GM19035 (cell line): ENCODE measurements at regions not wholly inside any gene's neighbourhood (a gene's known extent, or its start where the extent isn't known, plus 50 kb on each side); places are given as distances from the start of the nearest gene placed in this dataset.
"Not testable (repeated sequence)": the region's sequence is repeated elsewhere in the genome, so short reads cannot be mapped to it uniquely, and the experiment has no call there.

Experiments
- ATAC-seq: cut with Tn5 transposase; IDR thresholded peaks from one replicate; pipeline ENCODE4 v1.9.1; 2021; ENCODE audit not compliant: unreplicated experiment

DNA sequence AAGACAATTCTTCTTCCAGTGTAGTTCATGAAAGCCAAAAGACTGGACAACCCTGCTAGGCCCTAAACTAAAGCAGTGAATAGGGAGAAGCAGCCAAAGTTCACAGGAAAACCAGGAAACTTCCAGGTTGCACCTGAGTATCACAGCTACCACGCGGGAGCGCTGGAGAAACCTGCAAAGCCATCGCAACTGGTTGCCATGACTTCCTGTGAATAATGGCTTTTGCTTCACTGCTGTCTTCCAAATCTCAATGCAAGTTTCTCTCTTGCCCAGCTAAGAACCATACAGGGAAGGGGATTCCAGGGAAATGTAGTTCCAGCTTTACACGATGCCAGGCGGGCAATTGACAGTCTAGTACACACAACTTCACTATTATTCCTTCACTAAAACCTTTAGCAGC, 114.1 kb downstream of the GXYLT1 start:
- ATAC-seq = no peak

DNA sequence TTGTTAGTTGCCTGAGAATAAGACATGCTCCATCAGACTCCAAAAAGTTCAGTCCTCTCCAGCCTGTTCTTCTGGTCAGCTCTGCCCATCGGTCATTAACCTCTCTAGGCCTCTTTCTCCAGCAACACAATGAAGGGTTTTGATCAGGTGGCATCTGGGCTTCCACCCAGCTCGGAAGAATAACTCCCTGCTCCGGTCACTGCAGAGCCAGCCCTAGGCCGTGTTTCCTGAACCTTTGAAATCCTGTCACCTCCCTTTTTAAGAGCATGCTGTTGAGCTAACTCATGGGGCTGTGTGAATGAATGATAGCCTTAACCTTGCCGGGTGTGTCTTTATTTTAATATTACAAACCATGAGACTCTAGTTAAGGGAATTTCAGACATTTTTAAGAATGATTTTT, 117.1 kb downstream of the GXYLT1 start:
- ATAC-seq = no peak

DNA sequence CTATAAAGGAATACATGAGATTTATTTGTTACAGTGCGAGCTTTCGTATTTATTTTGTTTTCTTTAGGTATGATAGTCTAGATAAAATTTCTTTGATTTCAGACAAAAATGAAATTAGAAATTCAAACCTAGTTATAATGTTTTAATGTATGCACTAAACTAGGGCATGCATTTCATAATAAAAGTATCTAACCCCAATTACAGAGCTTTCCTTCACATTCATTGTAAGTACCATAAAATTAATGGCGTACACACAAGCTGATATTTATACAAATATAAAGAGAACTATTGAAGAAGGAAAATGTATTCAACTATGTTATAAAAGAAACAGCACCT, 120.2 kb downstream of the GXYLT1 start:
- ATAC-seq = no peak

DNA sequence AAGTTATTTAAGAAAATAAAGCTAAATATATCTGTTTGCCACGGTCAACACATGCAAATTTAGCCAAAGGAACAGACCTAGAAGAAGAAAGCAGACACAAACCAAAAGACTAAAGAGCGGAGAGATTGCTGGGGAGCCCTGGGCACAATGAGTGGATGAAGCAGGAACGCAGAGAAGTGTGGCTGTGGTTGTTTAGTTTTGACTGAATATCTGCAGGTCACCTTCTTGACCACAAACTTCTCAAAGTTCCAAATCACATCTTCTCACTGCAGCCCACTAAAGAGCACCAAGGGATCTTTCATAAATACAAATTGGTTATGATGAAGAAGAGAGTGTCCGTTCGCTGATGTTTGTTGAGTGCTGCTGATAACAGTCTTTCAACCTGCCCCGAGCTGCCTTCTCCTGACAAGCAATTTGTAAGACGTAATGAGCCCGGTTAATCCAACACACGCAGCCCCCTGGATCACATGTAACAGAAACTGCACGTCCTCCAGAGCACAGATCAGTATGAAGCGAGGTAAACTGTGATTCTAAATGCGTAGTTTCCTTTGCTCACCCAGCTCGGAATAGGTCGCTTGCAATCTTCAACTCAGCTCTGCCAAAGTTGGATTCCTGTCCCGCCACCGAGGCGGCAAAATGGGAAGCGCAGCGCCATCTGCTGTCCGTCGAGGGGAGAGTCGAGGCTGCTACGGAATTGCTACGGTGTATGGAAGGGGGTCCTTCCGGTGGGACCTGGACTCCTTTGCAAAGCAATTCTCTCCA, 120.8 kb downstream of the GXYLT1 start:
- ATAC-seq = peak; percentile 83

DNA sequence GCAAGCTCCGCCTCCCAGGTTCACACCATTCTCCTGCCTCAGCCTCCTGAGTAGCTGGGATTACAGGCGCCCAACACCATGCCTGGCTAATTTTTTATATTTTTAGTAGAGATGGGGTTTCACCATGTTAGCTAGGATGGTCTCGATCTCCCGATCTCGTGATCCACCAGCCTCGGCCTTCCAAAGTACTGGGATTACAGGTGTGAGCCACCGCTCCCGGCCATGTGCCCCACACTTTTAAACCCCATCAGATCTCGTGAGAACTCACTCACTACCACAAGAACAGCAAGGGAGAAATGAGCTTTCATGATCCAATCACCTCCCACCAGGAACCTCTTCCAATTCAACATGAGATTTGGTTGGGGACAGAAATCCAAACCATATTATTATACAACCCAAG, 122.7 kb downstream of the GXYLT1 start:
- ATAC-seq = not testable (repeated sequence)

DNA sequence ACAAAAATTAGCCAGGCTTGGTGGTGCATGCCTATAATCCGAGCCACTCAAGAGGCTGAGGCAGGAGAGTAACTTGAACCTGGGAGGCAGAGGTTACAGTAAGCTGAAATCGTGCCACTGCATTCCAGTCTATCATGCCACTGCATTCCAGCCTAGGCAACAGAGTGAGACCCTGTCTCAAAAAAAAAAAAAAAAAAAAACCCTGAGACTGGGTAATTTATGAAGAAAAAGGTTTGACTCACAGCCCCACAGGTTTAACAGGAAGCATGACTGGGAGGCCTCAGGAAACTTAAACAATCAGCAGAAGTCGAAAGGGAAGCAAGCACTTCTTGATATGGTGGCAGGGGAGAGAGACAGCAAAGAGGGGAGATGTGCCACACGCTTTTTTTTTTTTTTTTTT, 123.2 kb downstream of the GXYLT1 start:
- no peak for ATAC-seq

DNA sequence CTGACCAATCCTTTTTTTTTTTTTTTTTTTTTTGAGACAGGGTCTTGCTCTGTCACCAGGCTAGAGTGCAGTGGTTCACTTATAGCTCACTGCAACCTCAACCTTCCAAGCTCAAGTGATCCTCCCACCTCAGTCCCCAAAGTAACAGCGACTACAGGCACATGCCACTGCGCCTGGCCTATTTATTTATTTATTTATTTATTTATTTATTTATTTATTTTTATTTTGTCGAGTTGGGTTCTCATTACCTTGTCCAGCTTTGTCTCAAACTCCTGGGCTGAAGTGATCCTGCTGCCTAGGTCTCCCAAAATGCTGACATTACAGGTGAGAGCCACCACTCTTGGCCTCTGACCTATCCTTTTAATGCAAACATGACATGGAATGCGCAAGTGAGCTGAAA, 124.4 kb downstream of the GXYLT1 start:
- no peak for ATAC-seq

DNA sequence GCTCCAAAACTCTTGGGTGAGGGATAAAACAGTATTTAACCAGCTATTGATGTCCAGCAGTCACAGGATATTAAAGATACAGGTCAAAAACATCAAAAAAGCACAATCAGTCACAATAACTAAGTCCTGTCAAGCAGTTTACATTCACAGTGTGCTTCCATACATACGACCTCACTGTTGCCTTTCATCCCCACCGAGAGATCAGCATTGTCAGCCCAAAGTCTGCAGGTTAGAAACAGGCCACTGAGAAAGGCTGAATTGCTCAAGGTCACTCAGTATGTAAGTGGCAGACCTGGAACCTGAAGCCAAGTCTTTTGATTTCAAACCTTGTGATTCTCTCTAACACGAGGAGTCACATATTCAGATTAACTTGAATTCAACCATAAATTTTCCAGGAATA, 124.9 kb downstream of the GXYLT1 start:
- no peak for ATAC-seq

DNA sequence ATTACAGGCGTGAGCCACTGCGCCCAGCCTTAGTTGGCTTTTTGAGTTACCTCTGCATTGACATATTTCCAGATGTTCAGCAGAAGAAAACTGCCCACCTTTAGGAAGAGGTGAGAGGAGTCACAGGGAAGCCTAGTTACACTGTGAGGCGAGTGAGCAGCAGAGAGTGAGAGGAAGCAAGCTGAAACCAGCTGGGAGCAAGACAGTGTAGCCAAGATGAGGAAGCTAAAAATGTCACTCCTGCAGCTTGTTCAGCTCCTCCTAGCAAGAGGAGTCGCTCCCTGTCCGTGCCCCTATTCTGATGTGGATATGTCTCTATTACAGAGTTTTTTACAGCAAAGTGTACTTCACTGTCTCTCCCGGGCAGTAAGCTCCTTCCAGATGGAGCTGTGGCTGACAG, 127.6 kb downstream of the GXYLT1 start:
- ATAC-seq = no peak

DNA sequence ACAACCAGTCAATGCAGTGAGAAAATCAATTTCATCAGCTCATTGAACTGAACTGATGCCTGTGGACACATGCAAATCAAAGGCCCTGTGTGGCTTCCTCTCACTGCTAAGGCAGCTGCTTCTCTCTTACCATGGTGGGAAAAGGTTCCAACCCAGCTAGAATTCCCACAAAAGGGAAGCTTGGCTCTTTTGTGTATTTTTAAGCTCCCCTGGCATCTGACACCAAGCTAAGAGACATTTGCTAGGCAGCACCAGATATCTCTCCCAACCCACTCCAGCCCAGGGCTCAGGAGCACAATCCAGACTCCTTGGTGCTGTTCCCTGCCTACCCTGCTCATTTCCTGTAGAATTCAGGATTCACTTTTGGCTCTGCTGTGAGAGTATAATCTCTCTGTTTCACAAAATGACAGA, 129.6 kb downstream of the GXYLT1 start:
- no peak for ATAC-seq

DNA sequence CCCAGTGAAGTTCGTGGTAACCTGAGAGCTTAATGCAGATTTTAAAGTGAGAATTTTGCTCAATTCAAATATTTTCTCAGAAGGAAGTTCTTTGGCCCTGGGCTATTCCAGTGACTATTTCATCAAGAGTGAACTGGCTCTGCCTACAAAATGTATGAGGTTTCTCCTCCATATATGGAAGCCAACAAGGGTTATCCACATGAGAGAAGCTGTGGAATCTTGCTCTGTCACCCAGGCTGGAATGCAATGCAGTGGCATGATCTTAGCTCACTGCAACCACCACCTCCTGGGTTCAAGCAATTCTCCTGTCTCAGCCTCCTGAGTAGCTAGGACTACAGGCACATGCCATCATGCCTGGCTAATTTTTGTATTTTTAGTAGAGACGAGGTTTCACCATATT, 132.2 kb downstream of the GXYLT1 start:
- not testable (repeated sequence) for ATAC-seq

DNA sequence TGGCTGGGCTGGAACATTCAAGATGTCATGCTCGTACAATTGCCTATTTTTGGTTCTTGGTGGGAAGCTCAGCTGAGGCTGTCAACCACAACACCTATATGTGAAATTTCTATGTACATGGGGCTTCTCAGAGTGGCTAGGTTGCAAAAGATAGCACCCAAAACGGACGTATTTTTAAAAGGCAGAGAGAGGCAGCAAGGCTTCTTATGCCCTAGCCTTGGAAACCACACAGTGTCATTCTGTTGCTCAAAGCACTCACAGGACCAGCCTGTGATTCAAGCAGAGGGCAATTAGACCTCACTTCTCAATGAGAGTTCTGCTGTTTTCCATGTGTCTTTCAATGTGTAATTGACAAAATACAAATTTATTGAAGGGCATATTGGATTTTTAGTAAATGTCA, 134.0 kb downstream of the GXYLT1 start:
- no peak for ATAC-seq

DNA sequence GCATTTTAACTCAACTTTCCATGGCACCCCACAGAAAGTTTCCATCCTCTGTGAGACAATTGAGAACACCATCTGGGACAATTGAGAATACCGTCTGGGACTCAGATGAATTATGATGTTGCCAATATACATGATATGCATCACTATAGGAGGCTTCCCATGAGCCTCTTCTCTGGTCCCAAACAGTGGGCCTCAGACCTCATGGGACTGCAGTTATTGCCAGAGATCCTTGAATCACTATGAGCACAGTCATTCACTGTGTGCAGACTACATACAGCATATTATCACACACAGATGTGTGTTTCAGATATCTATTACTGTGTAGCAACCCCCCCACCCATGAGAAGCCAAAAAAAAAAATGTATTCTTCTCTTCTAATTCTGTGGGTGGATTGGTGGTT, 134.4 kb downstream of the GXYLT1 start:
- ATAC-seq = no peak

DNA sequence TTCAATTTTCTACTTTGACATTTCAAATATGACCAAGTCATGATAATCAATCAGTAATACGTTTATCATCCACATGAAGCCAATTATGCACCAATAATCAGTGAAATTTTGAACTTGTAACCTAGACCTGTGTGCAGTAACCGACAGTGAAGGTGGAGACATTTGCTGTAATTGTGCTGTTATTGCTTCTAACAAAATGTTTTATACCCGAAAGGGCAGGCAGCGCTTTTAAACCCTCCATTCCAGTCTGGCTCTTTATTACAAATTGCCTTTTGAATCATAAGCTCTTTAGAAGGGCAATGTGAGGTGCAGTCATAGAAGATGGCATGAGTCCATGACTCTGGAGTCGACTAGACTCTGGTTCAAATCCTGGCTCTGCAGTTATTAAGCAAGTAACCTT, 135.7 kb downstream of the GXYLT1 start:
- no peak for ATAC-seq

DNA sequence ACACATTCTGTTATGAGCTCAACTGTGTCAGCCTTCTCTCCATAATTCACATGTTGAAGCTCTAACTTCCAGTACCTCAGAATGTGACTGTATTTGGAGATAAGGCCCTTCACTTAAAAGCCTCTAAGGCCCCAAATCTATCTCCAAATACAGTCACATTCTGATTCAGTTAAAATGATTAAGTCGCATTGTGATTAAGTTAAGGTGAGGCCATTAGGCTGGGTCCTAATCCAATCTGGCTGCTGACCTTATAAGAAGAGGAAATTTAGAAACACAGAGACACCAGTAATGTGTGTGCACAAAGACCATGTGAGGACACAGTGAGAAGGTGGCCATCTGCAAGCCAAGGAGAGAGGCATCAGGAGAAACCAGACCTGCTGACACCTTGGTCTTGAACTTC, 141.6 kb downstream of the GXYLT1 start:
- no peak for ATAC-seq

DNA sequence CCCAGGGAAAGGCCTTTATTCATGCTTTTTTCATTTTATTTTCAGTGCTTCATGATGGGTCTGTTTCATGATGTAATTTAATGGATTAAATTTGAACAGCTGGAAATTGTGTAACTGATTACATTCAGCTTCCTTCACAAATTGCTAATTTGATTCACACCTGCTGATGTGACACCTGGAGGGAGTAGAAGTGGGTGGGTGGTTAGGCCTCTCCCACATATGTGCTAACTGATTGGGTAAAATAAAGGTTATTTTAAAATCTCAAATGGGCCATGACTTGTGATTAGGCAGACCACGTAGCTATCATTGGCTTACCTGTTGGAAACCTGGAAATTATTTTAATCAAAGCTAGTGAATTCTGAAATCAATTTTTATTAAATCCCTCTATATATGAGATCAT, 142.1 kb downstream of the GXYLT1 start:
- ATAC-seq = no peak

DNA sequence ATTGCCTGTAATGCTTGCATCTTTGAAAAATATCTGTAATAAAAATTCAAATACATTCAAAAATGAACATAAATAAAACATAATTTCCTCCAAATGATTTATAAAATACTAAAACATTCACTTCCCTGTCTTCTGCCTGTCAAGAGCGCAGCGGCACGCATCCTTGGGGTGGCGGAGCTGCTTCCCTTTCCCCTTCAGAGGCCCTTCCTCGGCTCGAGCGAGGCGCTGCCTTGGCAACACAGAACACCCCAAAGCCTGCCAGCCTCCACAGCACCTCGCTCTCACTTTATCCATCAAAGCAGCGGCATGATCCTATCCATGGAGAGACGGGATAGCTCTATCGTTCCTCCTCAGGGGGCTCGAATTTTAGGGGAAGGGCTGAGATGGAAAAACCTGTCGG, 146.2 kb downstream of the GXYLT1 start:
- ATAC-seq = no peak

DNA sequence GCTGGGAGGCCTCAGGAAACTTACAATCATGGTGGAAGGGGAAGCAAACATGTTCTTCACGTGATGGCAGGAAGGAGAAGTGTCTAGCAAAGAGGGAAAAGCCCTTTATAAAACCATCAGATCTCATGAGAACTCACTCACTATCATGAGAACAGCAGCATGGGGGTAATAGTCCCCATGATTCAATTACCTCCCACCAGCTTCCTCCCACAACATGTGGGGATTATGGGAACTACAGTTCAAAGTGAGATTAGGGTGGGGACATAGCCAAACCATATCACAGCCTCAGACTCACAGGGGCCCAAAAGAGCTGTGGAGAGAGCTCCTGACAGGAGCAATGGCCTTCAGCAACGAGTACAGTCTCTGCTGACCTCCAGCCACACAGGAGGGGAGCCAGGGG, 151.4 kb downstream of the GXYLT1 start:
- ATAC-seq = no peak

DNA sequence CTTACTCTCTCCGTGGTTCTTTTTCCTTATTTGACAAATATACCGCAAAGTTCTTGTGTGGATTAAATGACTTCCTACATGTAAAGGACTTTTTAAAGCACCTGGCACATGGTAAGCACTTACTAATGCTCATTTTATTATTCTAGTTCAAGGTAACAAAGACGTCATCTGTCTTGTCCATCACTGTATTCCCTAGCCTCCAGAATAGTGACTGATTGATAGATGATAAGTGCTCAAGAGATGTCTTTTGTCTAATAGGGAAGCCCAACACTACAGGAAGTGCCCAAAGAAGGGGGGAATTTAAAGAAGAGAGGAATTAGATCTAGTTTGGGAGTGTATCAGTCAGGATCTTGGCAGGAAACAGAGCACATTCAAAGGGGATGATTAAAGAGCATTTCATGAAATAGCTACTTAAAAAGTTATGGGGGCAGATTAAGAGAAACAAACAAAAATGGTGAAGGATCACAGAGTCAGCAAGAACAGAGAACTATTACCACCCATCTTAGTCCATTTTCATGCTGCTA, 151.9 kb downstream of the GXYLT1 start:
- no peak for ATAC-seq

DNA sequence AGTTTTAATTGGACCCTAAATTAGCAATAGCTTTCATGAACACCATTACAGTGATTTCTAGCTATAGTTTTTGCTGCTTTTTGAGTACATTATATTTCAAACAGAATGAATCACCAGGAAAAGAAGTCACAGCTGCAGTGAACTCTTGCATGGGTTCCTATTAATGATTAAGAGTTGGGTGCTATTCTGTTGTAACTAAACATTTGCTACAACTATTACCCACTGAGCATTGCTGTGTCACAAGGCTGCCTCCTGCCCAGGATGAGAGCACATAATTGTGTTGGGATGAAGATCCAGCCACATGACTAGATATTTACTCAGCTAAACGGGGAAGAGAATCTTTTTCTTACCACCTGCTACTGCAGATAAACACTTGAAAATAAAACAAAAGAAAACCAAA, 152.7 kb downstream of the GXYLT1 start:
- no peak for ATAC-seq

DNA sequence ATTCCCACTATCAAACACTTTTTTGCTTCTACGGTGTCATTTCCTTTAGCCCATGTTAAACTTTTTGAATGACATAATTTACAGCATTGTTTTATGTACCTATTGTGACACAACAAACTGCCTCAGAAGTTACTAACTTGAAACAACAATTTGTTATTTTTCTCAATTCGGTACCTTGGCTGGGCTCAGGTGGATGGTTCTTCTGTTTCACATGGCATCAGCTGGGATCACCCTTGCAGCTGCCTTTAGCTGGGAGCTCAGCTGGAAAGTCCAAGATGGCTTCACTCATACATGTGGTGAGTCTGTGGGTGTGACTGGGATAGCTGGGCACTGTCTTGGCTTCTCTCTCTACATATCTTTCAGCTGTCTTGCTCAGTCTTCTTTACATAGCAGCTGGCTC, 156.0 kb downstream of the GXYLT1 start:
- no peak for ATAC-seq

DNA sequence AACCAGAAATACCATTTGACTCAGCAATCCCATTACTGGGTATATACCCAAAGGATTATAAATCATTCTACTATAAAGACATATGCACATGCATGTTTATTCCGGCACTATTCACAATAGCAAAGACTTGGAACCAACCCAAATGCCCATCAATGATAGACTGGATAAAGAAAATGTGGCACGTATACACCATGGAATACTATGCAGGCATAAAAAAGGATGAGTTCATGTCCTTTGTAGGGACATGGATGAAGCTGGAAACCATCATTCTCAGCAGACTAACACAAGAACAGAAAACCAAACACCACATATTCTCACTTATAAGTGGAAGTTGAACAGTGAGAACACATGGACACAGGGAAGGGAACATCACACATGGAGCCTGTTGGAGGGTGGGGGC, 158.2 kb downstream of the GXYLT1 start:
- not testable (repeated sequence) for ATAC-seq

DNA sequence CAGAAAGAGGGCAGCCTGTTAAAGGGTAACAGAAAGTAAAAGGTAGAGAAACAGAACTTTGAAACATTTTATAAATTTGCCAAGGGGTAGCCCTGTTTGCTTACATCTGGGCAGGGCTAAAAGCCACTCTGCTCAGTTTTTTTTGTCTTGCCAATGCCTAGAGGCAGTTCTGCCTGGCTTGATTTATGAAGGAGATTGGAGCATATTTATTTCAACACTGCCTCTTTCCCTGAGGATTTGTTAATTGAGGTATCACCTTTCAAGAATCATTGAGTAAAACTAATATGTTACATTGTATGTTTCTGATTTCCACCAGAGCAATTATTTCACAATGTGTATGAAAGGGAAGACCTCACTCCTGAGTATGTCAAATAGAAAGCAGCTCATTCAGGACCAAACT, 160.8 kb downstream of the GXYLT1 start:
- no peak for ATAC-seq
